GM19463 (cell line): ENCODE measurements at regions not wholly inside any gene's neighbourhood (a gene's known extent, or its start where the extent isn't known, plus 50 kb on each side); places are given as distances from the start of the nearest gene placed in this dataset.

Source experiments
- ATAC-seq: cut with Tn5 transposase; IDR thresholded peaks from one replicate; pipeline ENCODE4 v1.9.1; 2021; ENCODE audit warnings: mild to moderate bottlenecking, moderate library complexity; ENCODE audit not compliant: unreplicated experiment

DNA sequence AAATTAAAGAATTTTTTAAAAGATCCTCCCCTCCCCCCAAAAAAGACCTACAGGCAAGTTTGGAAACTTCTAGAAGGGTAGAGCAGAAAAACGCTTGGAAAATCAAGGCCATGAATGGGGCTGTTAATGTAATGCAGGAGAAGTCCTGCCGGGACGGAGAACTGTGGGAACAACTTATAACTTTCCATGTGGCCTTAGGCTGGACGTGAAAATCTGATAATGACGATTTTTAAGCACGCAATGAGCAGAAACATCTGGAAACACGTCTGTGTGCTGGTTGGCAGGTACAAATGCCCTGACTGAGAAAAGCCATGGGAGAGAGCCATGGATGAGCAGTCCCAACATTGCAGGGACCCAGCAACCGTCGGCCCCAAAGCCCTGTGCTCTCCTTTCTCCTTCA, 198.7 kb upstream of the RREB1 start:
- no peak for ATAC-seq

DNA sequence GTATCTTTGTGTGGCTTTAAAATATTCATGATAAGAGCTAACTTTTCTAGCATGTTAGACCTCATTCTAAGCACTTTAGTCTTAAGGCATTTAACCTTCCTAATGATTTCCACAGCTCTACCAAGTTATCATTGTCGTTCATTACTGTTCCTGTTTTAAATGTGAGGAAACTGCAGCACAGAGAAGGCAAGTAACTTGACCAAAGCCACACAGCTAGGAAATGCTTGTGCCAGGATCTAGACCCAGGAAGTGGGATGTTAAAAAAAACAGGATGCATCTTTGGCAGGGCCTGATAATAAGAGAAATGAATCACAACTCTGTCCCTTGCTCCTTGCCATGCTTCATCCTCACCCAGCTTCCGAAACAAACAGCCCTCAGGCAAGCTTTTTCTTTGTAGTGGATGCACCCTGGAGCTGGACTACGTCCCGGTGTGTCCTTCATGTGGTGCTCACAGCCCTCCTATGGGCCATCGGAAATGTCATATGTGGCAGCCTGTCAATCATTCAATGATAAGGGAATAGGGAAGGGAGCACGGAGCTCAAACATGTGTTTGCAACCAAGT, 196.9 kb upstream of the RREB1 start:
- ATAC-seq: no peak

GRCh38 chr6:6911391-6911790, 196.4 kb upstream of the RREB1 start:
- ATAC-seq: no peak

DNA sequence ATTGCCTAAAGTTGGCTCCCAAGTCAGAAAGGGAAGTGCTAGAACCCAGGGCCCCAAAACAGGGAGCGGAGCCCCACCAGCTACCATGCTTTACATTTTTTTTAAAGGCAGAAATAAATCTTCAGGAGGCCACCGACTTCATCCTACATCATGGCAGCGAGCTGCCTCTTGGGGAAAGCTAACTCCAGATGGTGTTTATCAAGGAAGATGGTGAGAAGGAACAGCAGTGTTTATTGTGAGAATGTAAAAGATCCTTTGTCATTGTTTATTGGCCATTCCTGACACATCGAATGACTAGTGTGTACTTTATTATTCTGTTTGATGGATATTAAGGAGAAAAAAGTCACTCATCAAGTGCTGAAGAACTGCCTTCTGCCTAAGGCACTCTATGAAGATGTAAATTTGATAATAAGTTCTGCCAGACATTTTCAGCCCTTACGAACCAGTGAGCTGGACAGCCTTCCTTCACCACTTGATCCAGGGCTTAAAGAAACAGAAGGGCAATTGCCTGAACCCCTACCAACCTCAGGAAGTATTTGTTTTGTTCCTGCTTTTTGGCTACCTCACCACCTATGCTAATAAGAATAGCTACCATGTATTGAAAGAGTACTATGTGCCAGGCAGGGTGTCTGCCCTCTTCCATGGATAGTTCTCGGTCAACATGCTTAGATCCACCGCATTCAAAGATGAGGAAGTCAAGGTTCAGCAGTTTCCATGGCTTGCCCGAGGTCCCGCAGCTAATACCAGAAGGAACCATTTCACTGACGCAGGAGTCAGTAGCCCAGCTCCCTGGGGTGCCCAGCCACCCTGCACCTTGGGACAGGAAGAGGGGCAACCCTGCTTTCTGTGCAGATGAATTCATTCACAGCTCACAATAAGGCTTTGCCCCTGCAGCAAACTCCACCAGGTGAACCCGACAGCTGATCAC, 194.7 kb upstream of the RREB1 start:
- no peak for ATAC-seq

DNA sequence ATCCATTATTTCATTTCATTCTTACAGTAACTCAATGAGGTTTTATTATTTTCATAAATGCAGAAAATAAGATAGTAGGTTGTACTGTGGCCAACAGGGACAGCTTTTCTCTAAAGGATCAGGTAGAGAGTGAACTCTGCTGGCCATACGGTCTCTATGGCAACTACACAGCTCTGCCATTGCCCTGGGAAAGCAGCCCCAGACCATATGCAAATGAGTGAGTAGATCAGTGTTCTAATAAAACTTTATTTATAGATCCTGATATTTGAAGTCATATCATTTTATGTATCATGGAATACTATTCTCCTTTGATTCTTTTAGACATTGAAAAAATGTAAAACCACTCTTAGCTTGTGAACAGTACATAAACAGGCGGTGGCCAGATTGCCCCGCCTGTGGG, 192.5 kb upstream of the RREB1 start:
- no peak for ATAC-seq

GRCh38 chr6:6915813-6916547, 191.8 kb upstream of the RREB1 start:
- no peak for ATAC-seq

GRCh38 chr6:6916598-6916997, 191.2 kb upstream of the RREB1 start:
- no peak for ATAC-seq

- peak; percentile 91 for ATAC-seq
These were observed 189.4 kb upstream of the RREB1 start for GRCh38 chr6:6918216-6918983.

DNA sequence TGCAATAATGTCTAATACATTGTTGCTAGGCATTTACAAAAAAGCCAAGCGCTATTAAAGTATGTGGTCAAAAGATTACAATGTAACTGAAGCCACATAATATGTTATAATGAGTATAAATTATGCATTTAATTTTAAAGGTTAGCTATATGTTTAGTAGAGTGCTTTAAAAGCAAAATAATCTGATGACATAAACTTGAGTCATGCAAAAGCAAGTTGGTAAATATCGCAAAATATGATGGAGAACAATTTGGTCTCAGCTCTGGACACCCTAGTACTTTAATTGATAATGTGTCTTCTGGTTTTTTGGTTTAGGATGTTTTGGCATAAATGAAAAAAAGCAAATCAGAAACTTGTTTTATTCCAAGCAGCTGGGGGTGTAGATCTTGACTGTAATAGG, 188.6 kb upstream of the RREB1 start:
- ATAC-seq: no peak

DNA sequence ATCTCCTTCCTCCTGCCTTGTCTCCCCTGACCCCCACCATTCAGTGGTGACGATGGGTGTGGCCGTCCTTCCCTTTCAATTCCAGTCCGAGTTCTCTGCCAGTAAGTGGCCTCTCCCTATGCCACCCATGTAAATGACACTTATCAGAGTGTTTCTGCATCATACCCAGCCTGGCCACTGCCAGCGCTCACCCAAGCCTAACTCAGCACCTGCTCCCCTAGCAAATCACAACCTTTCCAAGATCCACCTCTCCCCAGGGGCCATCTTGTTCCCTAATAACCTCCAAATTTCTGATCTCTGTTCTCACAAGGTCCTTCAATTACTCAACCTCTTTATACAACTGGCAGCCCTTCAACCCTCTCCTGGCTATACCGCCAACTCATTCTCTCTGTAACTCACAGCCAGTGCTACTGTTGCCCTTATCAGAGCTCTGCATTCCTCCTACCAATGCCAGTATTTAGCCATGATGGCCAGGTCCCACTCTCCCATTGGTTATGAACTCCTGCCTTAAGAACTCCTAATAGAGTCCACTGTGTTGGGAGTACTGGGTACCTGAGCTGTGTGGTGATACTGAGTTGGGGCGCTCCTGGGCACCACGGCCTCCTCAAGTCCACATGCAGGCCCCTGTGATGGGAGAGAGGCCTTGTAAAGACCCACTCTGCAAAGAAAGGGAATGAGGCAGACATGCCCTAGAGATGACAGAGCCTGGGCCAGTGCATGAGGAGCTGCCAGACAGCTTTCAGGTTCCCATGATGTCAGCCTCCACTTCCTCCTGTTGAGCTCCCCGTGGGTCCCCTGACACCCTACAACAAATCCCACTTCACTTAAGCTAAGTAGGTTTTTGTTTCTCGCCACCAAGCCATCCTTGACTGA, 187.4 kb upstream of the RREB1 start:
- no peak for ATAC-seq

DNA sequence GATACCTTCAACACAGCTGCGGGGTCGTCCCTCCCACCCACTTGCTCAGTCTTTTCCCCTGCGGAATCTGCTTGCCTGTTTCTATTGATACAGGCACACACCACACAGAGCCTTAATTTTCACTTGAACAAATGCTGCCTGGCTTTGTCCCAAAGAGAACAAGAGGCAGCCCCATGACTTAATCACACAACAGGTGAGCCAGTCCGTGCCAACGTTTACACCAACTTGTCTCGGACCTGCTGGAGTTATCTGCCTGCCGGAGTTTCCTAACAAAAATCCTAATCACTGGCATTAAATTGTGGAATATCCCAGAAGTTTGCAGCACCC, 186.8 kb upstream of the RREB1 start:
- ATAC-seq: no peak

GRCh38 chr6:6922166-6922565, 185.6 kb upstream of the RREB1 start:
- ATAC-seq: no peak

DNA sequence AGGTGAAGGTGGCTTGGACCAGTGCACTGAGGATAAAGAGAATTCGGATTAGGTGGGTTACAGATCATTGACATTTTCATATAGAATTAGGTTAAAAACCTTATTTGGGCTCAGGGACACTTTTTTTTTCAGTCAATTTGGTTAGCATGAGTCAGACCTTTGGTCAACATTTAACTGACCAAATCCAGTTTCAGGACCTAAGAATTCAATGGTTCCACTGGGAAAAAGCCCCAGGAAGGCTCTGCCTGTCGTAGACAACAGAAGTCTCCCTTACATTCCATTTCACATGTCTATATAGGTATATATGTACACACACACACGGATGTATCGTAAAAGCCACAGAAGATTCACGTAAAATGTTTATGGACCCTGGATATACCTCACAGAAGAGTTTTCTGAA, 184.2 kb upstream of the RREB1 start:
- ATAC-seq: no peak

DNA sequence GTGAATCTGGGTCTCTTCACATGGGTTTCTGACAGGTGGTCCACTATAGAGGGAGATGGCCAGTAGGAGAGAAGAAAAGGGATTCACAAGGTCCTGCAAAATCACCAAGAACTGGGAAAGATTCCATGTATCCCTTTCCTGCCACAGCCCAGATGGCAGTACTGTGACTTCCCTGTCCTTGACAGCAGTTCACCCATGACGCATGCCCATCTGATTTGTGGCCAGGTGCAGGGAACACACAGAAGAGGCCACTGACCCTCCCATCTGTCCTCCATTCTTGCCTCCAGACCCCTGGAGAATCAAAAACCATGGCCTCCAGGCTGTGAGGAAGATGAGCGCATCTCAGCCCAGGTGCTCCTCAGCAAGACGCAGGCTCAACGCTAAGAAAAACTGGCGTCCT, 183.1 kb upstream of the RREB1 start:
- ATAC-seq: no peak

- no peak for ATAC-seq
These were observed 182.2 kb upstream of the RREB1 start for GRCh38 chr6:6925391-6926164.

DNA sequence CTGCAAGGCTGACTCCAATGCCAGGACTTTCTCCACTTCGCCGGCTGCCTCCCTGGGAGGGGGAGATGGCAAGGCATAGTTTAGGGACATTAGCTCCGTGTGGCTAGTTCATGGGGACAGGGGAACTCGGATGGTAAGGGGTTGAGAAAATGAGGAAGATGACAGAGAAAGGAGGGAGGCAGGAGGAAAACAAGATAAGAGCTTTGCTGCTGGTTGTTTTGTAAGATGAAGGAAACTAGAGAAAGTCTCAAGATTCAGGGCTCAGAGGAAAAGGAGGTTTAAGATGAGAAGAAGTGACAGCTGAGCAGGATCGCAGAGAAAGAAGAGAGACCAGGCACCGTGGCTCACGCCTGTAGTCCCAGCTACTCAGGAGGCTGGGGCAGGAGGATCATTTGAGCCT, 180.9 kb upstream of the RREB1 start:
- no peak for ATAC-seq

DNA sequence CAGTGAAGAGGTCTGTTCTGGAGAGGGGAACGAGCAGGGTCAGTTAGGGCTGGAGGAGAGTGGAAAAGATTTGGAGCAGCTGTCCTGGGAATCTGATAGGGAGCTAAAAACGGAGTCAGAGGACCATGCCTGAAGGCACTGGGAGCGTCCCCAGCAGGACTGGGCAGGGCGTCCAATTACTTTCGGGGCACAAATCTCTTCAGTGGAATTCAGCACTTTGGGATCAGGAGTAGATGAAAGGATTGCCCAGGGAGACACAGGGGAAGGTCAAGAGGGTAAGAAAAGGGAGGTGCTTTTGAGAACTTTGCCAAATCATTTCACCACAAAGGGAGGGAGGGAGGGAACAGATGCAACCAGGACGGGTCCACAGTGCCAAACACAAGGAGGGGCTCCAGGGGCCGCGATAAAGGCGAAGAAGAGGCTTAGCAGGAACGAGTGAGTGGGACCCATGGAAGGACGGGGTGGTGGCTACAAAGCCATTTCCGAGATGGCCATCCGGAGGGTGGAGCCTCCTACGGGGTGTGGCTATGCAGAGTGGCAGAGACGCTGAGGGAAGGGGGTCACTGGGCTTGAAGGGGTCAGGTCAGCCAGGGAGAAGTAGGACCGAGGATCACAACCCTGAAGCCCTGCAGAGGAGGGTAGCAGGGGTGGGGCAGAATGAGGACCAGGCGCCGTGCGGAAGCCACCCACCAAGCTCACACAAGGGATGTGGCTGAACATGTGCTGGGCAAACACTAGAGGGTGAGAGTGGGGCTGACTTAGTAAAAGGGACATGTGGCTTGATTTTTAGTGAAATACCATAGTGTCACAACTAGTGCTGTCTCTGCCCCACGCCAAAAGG, 180.0 kb upstream of the RREB1 start:
- ATAC-seq: no peak

- ATAC-seq: no peak
These were observed 177.4 kb upstream of the RREB1 start for GRCh38 chr6:6930223-6930880.
